ENCODE measurements at regions not wholly inside any gene's neighbourhood (a gene's known extent, or its start where the extent isn't known, plus 50 kb on each side); places are given as distances from the start of the nearest gene placed in this dataset.
"Not testable (repeated sequence)": the region's sequence is repeated elsewhere in the genome, so short reads cannot be mapped to it uniquely, and the experiment has no call there.

DNA sequence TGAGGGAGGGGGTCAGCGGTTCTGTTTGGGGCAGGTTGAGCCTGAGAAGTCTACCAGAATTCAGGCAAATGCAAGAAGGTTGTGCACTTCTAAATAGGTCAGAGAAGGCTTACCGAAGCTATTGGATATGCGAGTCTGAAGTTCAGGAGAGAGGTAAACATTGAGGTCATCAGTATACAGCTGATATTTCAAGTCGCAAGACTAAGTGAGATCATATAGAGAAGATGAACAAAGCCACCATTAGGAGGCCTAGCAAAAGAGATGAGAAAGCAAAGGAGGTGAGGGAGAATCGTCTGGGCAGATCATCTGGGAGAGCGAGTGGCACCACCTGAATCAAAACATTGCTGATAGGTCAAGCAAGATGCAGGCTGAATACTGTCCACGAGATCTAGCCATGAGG, 430.6 kb downstream of the BUD13 start:
- peaks cover 12% of the 10 kb centered on the region for H3K27me3 Mint-ChIP-seq
- TF ChIP-seq, protein P1, sequence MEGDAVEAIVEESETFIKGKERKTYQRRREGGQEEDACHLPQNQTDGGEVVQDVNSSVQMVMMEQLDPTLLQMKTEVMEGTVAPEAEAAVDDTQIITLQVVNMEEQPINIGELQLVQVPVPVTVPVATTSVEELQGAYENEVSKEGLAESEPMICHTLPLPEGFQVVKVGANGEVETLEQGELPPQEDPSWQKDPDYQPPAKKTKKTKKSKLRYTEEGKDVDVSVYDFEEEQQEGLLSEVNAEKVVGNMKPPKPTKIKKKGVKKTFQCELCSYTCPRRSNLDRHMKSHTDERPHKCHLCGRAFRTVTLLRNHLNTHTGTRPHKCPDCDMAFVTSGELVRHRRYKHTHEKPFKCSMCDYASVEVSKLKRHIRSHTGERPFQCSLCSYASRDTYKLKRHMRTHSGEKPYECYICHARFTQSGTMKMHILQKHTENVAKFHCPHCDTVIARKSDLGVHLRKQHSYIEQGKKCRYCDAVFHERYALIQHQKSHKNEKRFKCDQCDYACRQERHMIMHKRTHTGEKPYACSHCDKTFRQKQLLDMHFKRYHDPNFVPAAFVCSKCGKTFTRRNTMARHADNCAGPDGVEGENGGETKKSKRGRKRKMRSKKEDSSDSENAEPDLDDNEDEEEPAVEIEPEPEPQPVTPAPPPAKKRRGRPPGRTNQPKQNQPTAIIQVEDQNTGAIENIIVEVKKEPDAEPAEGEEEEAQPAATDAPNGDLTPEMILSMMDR (conservative IDR thresholded peaks at IDR 0.05), result no peak
- H3K27ac Mint-ChIP-seq, result no peak overlapping the region
- no peaks in the 10 kb centered on the region for H3K9me3 Mint-ChIP-seq
- H3K4me1 Mint-ChIP-seq (ENCODE audit: unreplicated experiment), result peaks cover 5% of the 10 kb centered on the region
- no peaks in the 10 kb centered on the region for H3K36me3 Mint-ChIP-seq
- H3K4me3 Mint-ChIP-seq, result no peak overlapping the region
- DNase-seq (ENCODE audit: extremely low spot score, unreplicated experiment), result peak; percentile 6

- no peak overlapping the region for H3K27ac Mint-ChIP-seq
Observed at GRCh38 chr11:116339306-116340098, 433.3 kb downstream of the BUD13 start.

GRCh38 chr11:116338500-116338899, 434.3 kb downstream of the BUD13 start:
- H3K27me3 Mint-ChIP-seq, result peaks cover 10% of the 10 kb centered on the region
- H3K9me3 Mint-ChIP-seq; DNase-seq (ENCODE audit: extremely low spot score, unreplicated experiment); H3K4me3 Mint-ChIP-seq; H3K36me3 Mint-ChIP-seq; H3K27ac Mint-ChIP-seq; H3K4me1 Mint-ChIP-seq (ENCODE audit: unreplicated experiment): not testable (repeated sequence)

More at GRCh38 chr11:116339306-116340098, 433.3 kb downstream of the BUD13 start:
- no peak overlapping the region for H3K4me3 Mint-ChIP-seq
- peaks cover 6% of the 10 kb centered on the region for H3K9me3 Mint-ChIP-seq
- peaks cover 13% of the 10 kb centered on the region for H3K27me3 Mint-ChIP-seq
- TF ChIP-seq, protein P1 (conservative IDR thresholded peaks at IDR 0.05), result no peak
- peak; percentile 22 for DNase-seq (ENCODE audit: extremely low spot score, unreplicated experiment)
- peaks cover 5% of the 10 kb centered on the region for H3K4me1 Mint-ChIP-seq (ENCODE audit: unreplicated experiment)
- H3K36me3 Mint-ChIP-seq, result no peaks in the 10 kb centered on the region

DNA sequence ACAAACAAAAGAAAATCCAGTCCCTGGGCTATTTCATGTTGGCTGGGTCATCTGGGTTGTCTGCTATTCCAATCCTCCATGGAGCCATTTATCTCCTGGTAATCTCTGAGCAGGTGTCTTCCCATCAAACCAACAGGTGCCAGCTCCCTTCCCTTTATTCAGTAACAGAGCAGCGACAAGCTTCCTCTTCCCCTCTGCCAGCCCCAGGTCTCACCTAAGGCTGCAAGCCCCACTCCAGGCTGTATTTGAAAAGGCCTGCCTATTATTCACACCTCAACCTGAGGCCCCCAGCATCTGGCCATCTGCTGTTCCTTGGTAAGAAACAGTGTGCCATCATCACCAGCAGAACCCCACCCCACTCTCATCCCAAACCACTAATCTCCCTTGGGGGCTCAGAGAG, 436.2 kb downstream of the BUD13 start:
- Mint-ChIP-seq H3K36me3 (no peaks in the 10 kb centered on the region), H3K27me3 (peaks cover 5% of the 10 kb centered on the region), H3K9me3 (peaks cover 6% of the 10 kb centered on the region), H3K4me1 (ENCODE audit: unreplicated experiment) (peaks cover 6% of the 10 kb centered on the region), H3K4me3 (no peak overlapping the region), H3K27ac (no peak overlapping the region)
- TF ChIP-seq, protein P1 (conservative IDR thresholded peaks at IDR 0.05), result no peak
- peak; percentile 20 for DNase-seq (ENCODE audit: extremely low spot score, unreplicated experiment)

GRCh38 chr11:116335891-116336290, 436.9 kb downstream of the BUD13 start:
- no peak overlapping the region for H3K4me3 Mint-ChIP-seq
- no peak overlapping the region for H3K27ac Mint-ChIP-seq
- peaks cover 6% of the 10 kb centered on the region for H3K4me1 Mint-ChIP-seq (ENCODE audit: unreplicated experiment)
- TF ChIP-seq, protein P1 (conservative IDR thresholded peaks at IDR 0.05), result no peak
- H3K9me3 Mint-ChIP-seq, result peaks cover 6% of the 10 kb centered on the region
- peaks cover 5% of the 10 kb centered on the region for H3K27me3 Mint-ChIP-seq
- peak; percentile 8 for DNase-seq (ENCODE audit: extremely low spot score, unreplicated experiment)
- H3K36me3 Mint-ChIP-seq, result no peaks in the 10 kb centered on the region

- H3K4me1 Mint-ChIP-seq (ENCODE audit: unreplicated experiment), result peaks cover 6% of the 10 kb centered on the region
- H3K36me3 Mint-ChIP-seq, result no peaks in the 10 kb centered on the region
- TF ChIP-seq, protein P1 (conservative IDR thresholded peaks at IDR 0.05), result no peak
- H3K9me3 Mint-ChIP-seq, result peaks cover 6% of the 10 kb centered on the region
- DNase-seq (ENCODE audit: extremely low spot score, unreplicated experiment), result peak; percentile 36
- H3K27ac Mint-ChIP-seq, result no peak overlapping the region
- H3K4me3 Mint-ChIP-seq, result no peak overlapping the region
- peaks cover 5% of the 10 kb centered on the region for H3K27me3 Mint-ChIP-seq
Observed at GRCh38 chr11:116335078-116335477, 437.7 kb downstream of the BUD13 start.

Measured in type B pancreatic cell (in vitro differentiated cells).